Neural progenitor cell (in vitro differentiated cells): ENCODE measurements at regions not wholly inside any gene's neighbourhood (a gene's known extent, or its start where the extent isn't known, plus 50 kb on each side); places are given as distances from the start of the nearest gene placed in this dataset.

Experiments used
- DNase-seq: peaks from one replicate; pipeline ENCODE4 v3.0.0-alpha.2; 2016; ENCODE audit warnings: low spot score
- H2AFZ ChIP-seq: fragments of 200-600 bp; sonication (generic); replicated peaks from 2 replicates; pipeline ENCODE4 v1.6.1; 2016; ENCODE audit warnings: antibody characterized with exemption
- H3F3A ChIP-seq: fragments of 200-600 bp; sonication (generic); 2 replicates; pipeline ENCODE4 v1.6.1; 2016; ENCODE audit warnings: antibody characterized with exemption, low read depth
- H3K27ac ChIP-seq: fragments of 200-600 bp; sonication (generic); 2 replicates; pipeline ENCODE4 v1.5.1; 2016; ENCODE audit warnings: mild to moderate bottlenecking
- H3K27me3 ChIP-seq: fragments of 200-600 bp; sonication (generic); 2 replicates; pipeline ENCODE4 v1.6.1; 2016; ENCODE audit warnings: mild to moderate bottlenecking, moderate library complexity
- H3K36me3 ChIP-seq: fragments of 200-600 bp; sonication (generic); 2 replicates; pipeline ENCODE4 v1.5.1; 2016
- H3K4me1 ChIP-seq: fragments of 200-600 bp; sonication (generic); 2 replicates; pipeline ENCODE4 v1.6.1; 2016; ENCODE audit warnings: mixed run types
- H3K4me2 ChIP-seq: fragments of 200-600 bp; sonication (generic); 2 replicates; pipeline ENCODE4 v1.6.1; 2016
- H3K4me3 ChIP-seq: fragments of 200-600 bp; sonication (generic); 2 replicates; pipeline ENCODE4 v1.5.1; 2016
- H3K79me2 ChIP-seq: fragments of 200-600 bp; sonication (generic); 2 replicates; pipeline ENCODE4 v1.6.1; 2016; ENCODE audit warnings: low read depth
- H3K9ac ChIP-seq: fragments of 200-600 bp; sonication (generic); 2 replicates; pipeline ENCODE4 v1.6.1; 2016
- H3K9me3 ChIP-seq: fragments of 200-600 bp; sonication (generic); 2 replicates; pipeline ENCODE4 v1.5.1; 2016; ENCODE audit warnings: low read depth
- H4K20me1 ChIP-seq: fragments of 200-600 bp; sonication (generic); 2 replicates; pipeline ENCODE4 v1.6.1; 2016; ENCODE audit warnings: low read depth
- H3K27ac Mint-ChIP-seq: 3 replicates; pipeline ENCODE4 v1.8.0; 2021; ENCODE audit warnings: mixed read lengths
- H3K27me3 Mint-ChIP-seq: 2 replicates; pipeline ENCODE4 v1.8.0; 2022; ENCODE audit warnings: low read depth, mild to moderate bottlenecking, inconsistent platforms, moderate library complexity, mixed read lengths; ENCODE audit not compliant: insufficient read depth
- H3K36me3 Mint-ChIP-seq: 3 replicates; pipeline ENCODE4 v1.8.0; 2021; ENCODE audit warnings: mixed read lengths
- H3K4me1 Mint-ChIP-seq: 3 replicates; pipeline ENCODE4 v1.8.0; 2021; ENCODE audit warnings: mixed read lengths
- H3K4me3 Mint-ChIP-seq: 3 replicates; pipeline ENCODE4 v1.8.0; 2021; ENCODE audit warnings: mild to moderate bottlenecking, moderate library complexity, mixed read lengths
- H3K9me3 Mint-ChIP-seq: 3 replicates; pipeline ENCODE4 v1.8.0; 2020; ENCODE audit warnings: mixed read lengths
- EZH2 ChIP-seq: fragments of 200-600 bp; sonication (generic); IDR thresholded peaks from 2 replicates; pipeline ENCODE4 v1.6.1; 2017; ENCODE audit warnings: antibody characterized with exemption, mild to moderate bottlenecking, moderate library complexity
- EZH2phosphoT487 ChIP-seq: fragments of 200-600 bp; sonication (generic); IDR thresholded peaks from 2 replicates; pipeline ENCODE4 v1.6.1; 2017; ENCODE audit warnings: antibody characterized with exemption
- TF ChIP-seq, protein P1 (sequence below): fragments of 200-600 bp; sonication (generic); IDR thresholded peaks from 2 replicates; pipeline ENCODE4 v1.5.1; 2017; ENCODE audit warnings: antibody characterized with exemption, mild to moderate bottlenecking

DNA sequence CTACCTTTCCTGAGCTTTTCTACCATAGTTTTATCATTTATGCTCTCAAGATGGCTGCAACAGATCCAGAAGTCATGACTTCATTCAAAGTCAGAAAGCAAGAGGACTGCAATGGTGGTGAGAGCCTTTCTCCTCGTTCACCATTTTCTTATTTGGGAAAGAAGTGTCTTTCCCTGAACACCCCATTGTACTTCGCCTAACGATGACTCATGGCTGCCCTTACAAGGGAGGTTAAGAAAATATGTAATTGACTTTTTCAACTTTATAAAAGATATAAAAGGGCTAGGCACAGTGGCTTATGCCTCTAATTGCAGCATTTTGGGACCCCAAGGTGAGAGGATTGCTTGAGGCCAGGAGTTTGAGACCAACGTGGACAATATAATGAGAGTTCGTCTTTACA, 541.7 kb downstream of the METTL15 start:
- Histone ChIP-seq H3K27me3 (no peaks in the 10 kb centered on the region), H2AFZ (no peak overlapping the region), H3F3A (no peaks in the 10 kb centered on the region), H3K9me3 (no peaks in the 10 kb centered on the region), H3K36me3 (no peaks in the 10 kb centered on the region), H3K4me1 (no peaks in the 10 kb centered on the region), H3K9ac (no peak overlapping the region), H4K20me1 (no peaks in the 10 kb centered on the region), H3K27ac (no peak overlapping the region), H3K4me3 (no peak overlapping the region), H3K4me2 (no peak overlapping the region), H3K79me2 (no peaks in the 10 kb centered on the region)
- Mint-ChIP-seq H3K36me3 (no peaks in the 10 kb centered on the region), H3K9me3 (peaks cover 8% of the 10 kb centered on the region), H3K4me3 (no peak overlapping the region), H3K27me3 (no peaks in the 10 kb centered on the region), H3K27ac (no peak overlapping the region), H3K4me1 (no peaks in the 10 kb centered on the region)
- TF ChIP-seq EZH2 = no peak
- TF ChIP-seq, protein P1, sequence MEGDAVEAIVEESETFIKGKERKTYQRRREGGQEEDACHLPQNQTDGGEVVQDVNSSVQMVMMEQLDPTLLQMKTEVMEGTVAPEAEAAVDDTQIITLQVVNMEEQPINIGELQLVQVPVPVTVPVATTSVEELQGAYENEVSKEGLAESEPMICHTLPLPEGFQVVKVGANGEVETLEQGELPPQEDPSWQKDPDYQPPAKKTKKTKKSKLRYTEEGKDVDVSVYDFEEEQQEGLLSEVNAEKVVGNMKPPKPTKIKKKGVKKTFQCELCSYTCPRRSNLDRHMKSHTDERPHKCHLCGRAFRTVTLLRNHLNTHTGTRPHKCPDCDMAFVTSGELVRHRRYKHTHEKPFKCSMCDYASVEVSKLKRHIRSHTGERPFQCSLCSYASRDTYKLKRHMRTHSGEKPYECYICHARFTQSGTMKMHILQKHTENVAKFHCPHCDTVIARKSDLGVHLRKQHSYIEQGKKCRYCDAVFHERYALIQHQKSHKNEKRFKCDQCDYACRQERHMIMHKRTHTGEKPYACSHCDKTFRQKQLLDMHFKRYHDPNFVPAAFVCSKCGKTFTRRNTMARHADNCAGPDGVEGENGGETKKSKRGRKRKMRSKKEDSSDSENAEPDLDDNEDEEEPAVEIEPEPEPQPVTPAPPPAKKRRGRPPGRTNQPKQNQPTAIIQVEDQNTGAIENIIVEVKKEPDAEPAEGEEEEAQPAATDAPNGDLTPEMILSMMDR = no peak
- no peak for TF ChIP-seq EZH2phosphoT487
- no peak for DNase-seq

DNA sequence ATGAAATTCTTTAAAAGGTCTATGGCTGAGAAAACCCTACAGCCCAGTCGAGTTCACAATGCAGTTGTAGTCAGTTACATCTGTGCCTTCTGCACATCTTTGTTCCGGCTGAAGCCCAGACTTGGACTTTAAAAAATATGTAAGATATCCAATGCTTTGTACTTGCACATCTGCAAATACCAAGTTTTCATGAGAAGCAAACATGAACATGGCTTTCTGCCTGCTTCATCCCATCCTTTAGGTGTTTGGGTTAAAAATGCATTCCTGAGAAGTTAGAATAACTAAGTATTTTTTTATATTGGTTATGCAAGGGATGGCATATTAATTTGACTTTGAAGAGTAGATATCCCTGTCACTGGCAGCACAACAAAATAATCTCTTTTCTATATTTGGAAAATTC, 528.4 kb downstream of the METTL15 start:
- Histone ChIP-seq H4K20me1 (no peaks in the 10 kb centered on the region), H3F3A (no peaks in the 10 kb centered on the region), H3K79me2 (no peaks in the 10 kb centered on the region), H3K9me3 (no peaks in the 10 kb centered on the region), H3K27ac (no peak overlapping the region), H3K36me3 (no peaks in the 10 kb centered on the region), H3K4me3 (no peak overlapping the region), H3K9ac (no peak overlapping the region), H3K4me1 (no peaks in the 10 kb centered on the region), H3K27me3 (no peaks in the 10 kb centered on the region), H3K4me2 (no peak overlapping the region), H2AFZ (no peak overlapping the region)
- no peaks in the 10 kb centered on the region for H3K36me3 Mint-ChIP-seq
- no peaks in the 10 kb centered on the region for H3K9me3 Mint-ChIP-seq
- no peak for DNase-seq
- no peaks in the 10 kb centered on the region for H3K4me1 Mint-ChIP-seq
- TF ChIP-seq EZH2 (no peak), EZH2phosphoT487 (no peak)
- TF ChIP-seq, protein P1 = no peak
- no peak overlapping the region for H3K27ac Mint-ChIP-seq
- H3K27me3 Mint-ChIP-seq = no peaks in the 10 kb centered on the region
- H3K4me3 Mint-ChIP-seq = no peak overlapping the region

GRCh38 chr11:28636033-28636432, 527.8 kb downstream of the METTL15 start:
- H3K79me2 ChIP-seq = no peaks in the 10 kb centered on the region
- no peaks in the 10 kb centered on the region for H3F3A ChIP-seq

More at GRCh38 chr11:28636033-28636432, 527.8 kb downstream of the METTL15 start:
- H3K4me3 ChIP-seq = no peak overlapping the region
- H4K20me1 ChIP-seq = no peaks in the 10 kb centered on the region
- Mint-ChIP-seq H3K4me3 (no peak overlapping the region), H3K9me3 (no peaks in the 10 kb centered on the region), H3K4me1 (no peaks in the 10 kb centered on the region), H3K27ac (no peak overlapping the region), H3K27me3 (no peaks in the 10 kb centered on the region), H3K36me3 (no peaks in the 10 kb centered on the region)
- H3K9me3 ChIP-seq = no peaks in the 10 kb centered on the region
- no peaks in the 10 kb centered on the region for H3K27me3 ChIP-seq
- DNase-seq = no peak
- no peak overlapping the region for H3K9ac ChIP-seq
- H3K4me2 ChIP-seq = no peak overlapping the region
- H3K27ac ChIP-seq = no peak overlapping the region
- TF ChIP-seq EZH2phosphoT487 = no peak
- TF ChIP-seq, protein P1 = no peak
- no peaks in the 10 kb centered on the region for H3K4me1 ChIP-seq
- H3K36me3 ChIP-seq = no peaks in the 10 kb centered on the region
- H2AFZ ChIP-seq = no peak overlapping the region
